HepG2 (cell line): ENCODE measurements at regions not wholly inside any gene's neighbourhood (a gene's known extent, or its start where the extent isn't known, plus 50 kb on each side); places are given as distances from the start of the nearest gene placed in this dataset.

Experiments used
- ATAC-seq: fragments of 200-7000 bp; cut with Tn5 transposase; 3 replicates; pipeline ENCODE4 v1.9.1; 2020; ENCODE audit warnings: mild to moderate bottlenecking, moderate library complexity
- BruUV-seq: library from RNA; stranded (reverse); fragments of 400-500 nt; replicated peaks from 2 replicates; lab custom pipeline; 2021; lab: Mats Ljungman, UMichigan
- CTCF ChIA-PET: fragments of 300-600 bp; formaldehyde crosslinking; extraction: SDS; loops from one replicate; lab custom pipeline; 2021; ENCODE audit warnings: low total read pairs, inconsistent platforms, low intra/inter-chr PET ratio; lab: Yijun Ruan, JAX
- POLR2A ChIA-PET: fragments of 350-600 bp; sonication (Branson Sonifier 250); formaldehyde crosslinking; loops from one replicate; lab custom pipeline; 2020; ENCODE audit warnings: antibody characterized with exemption, inconsistent platforms; lab: Yijun Ruan, JAX
- DNase-seq: peaks from one replicate; pipeline ENCODE4 v3.0.0-alpha.2; 2015; ENCODE audit warnings: low spot score
- FAIRE-seq: peaks from 3 replicates; lab custom pipeline; 2011; peaks lifted over from hg19 to GRCh38; lab: Jason Lieb, UNC
- H2AFZ ChIP-seq: one replicate; pipeline ENCODE4 v1.6.1; 2011; ENCODE audit warnings: low read length, inconsistent platforms
- H3K27ac ChIP-seq: fragments of 300-600 bp; 3 replicates; pipeline ENCODE4 v1.8.0; 2011; ENCODE audit warnings: mixed run types, mild to moderate bottlenecking, mixed read lengths, low read length, inconsistent platforms; ENCODE audit not compliant: insufficient read depth; ENCODE audit errors: extremely low read length
- H3K27me3 ChIP-seq, 2 experiments: fragments of 200-600 bp in 1 of 2; 2 replicates in 1 of 2; 3 replicates in 1 of 2; pipeline versions ENCODE4 v1.6.0 to v1.8.0; 2011; ENCODE audit warnings: low read length in 2 of 2, mild to moderate bottlenecking in 2 of 2, moderate library complexity in 2 of 2, inconsistent platforms in 1 of 2; ENCODE audit not compliant: insufficient read depth in 2 of 2, control insufficient read depth in 1 of 2
- H3K36me3 ChIP-seq, 2 experiments: fragments of 200-600 bp in 1 of 2; replicated peaks in 1 of 2; 2 replicates in 1 of 2; 3 replicates in 1 of 2; pipeline versions ENCODE4 v1.5.1 to v1.8.0; 2011; ENCODE audit warnings: low read length in 2 of 2, inconsistent platforms in 1 of 2; ENCODE audit not compliant: insufficient read depth in 2 of 2, control insufficient read depth in 1 of 2
- H3K4me1 ChIP-seq: 2 replicates; pipeline ENCODE4 v1.5.1; 2012; ENCODE audit warnings: low read length, inconsistent platforms; ENCODE audit not compliant: insufficient read depth
- H3K4me2 ChIP-seq: 2 replicates; pipeline ENCODE4 v1.6.0; 2011; ENCODE audit warnings: low read depth, low read length, inconsistent platforms
- H3K4me3 ChIP-seq, 3 experiments: fragments of 200-600 bp in 1 of 3; sonication (generic), shearing (Covaris generic) in 1 of 3; replicated peaks in 1 of 3; 2 replicates each; pipeline ENCODE4 v1.5.1; 2011 to 2016; ENCODE audit warnings: low read length in 3 of 3, inconsistent platforms in 2 of 3, low read depth in 2 of 3, mild to moderate bottlenecking in 2 of 3, control low read depth in 1 of 3, mixed read lengths in 1 of 3; ENCODE audit not compliant: insufficient read depth in 1 of 3
- H3K79me2 ChIP-seq: one replicate; pipeline ENCODE4 v1.6.1; 2011; ENCODE audit warnings: low read length, inconsistent platforms; ENCODE audit not compliant: insufficient read depth
- H3K9ac ChIP-seq: 2 replicates; pipeline ENCODE4 v1.6.0; 2011; ENCODE audit warnings: mild to moderate bottlenecking, low read depth, low read length, inconsistent platforms; ENCODE audit not compliant: insufficient read depth
- H3K9me3 ChIP-seq: 2 replicates; pipeline ENCODE4 v1.5.1; 2012; ENCODE audit warnings: mild to moderate bottlenecking, low read length
- H4K20me1 ChIP-seq: 2 replicates; pipeline ENCODE4 v1.6.0; 2011; ENCODE audit warnings: inconsistent platforms, mild to moderate bottlenecking, low read length, moderate library complexity; ENCODE audit not compliant: insufficient read depth
- ATF6 ChIP-seq: sonication (generic); formaldehyde crosslinking; conservative IDR thresholded peaks from 2 replicates; pipeline ENCODE4 v1.4.0; 2020; ENCODE audit warnings: missing genetic modification reagents
- POLR2G ChIP-seq: fragments of 200-400 bp; formaldehyde crosslinking; IDR thresholded peaks from 2 replicates; pipeline ENCODE4 v1.6.1; 2018; ENCODE audit warnings: mild to moderate bottlenecking, low read depth, low read length, moderate library complexity
- SMAD9 ChIP-seq: sonication (generic); formaldehyde crosslinking; IDR thresholded peaks from 2 replicates; pipeline ENCODE4 v1.5.1; 2020; ENCODE audit warnings: mild to moderate bottlenecking, missing genetic modification reagents
- ZBTB25 ChIP-seq: IDR thresholded peaks from 2 replicates; pipeline ENCODE4 v1.6.1; 2018; ENCODE audit warnings: missing genetic modification reagents
- ZNF367 ChIP-seq: sonication (generic); formaldehyde crosslinking; IDR thresholded peaks from 2 replicates; pipeline ENCODE4 v1.4.0; 2020; ENCODE audit warnings: missing genetic modification reagents, borderline replicate concordance
- ZNF7 ChIP-seq: IDR thresholded peaks from 2 replicates; pipeline ENCODE4 v1.6.1; 2016; ENCODE audit warnings: missing biosample characterization, missing genetic modification reagents
- WGBS: methylation state at CpG from one replicate; pipeline ENCODE4 v1.1.6; 2017; ENCODE audit warnings: low lambda C conversion rate; 5-methylcytosine and 5-hydroxymethylcytosine counted together
- in situ Hi-C: cut with HindIII; loops from 2 replicates; pipeline ENCODE4 v1.10.0; 2017; ENCODE audit warnings: low pct_unique_long_range_greater_than_20kb; ENCODE audit not compliant: extremely low pct_ligation_motif_present
- intact Hi-C: fragments of 100-400 bp; cut with micrococcal nuclease; formaldehyde crosslinking; loops from one replicate; pipeline ENCODE4 v1.10.0; 2022; ENCODE audit not compliant: unreplicated experiment

GRCh38 chr18:68181956-68182355 lies 533.0 kb downstream of the TMX3 start:
- no peaks in the 10 kb centered on the region for H4K20me1 ChIP-seq
- CTCF ChIA-PET = no interaction called here
- H3K9ac ChIP-seq = no peak overlapping the region
- intact Hi-C loops (no loop called here), in situ Hi-C loops (no loop called here)
- POLR2A ChIA-PET = no interaction called here
- no peak overlapping the region for H3K4me3 ChIP-seq
- ATAC-seq (no peak), DNase-seq (no peak), FAIRE-seq (no peak)
- peaks cover 13% of the 10 kb centered on the region; the same call in 1 of the 2 replicates for H3K4me1 ChIP-seq
- no peak overlapping the region for H3K27ac ChIP-seq
- no TSS peak for BruUV-seq
- WGBS = 7% methylated on average over 2 of the region's 2 CpGs
- TF ChIP-seq POLR2G = no peak
- H3K27me3 ChIP-seq = no peaks in the 10 kb centered on the region
- H3K79me2 ChIP-seq = no peaks in the 10 kb centered on the region
- H3K9me3 ChIP-seq = no peaks in the 10 kb centered on the region
- H3K36me3 ChIP-seq = no peaks in the 10 kb centered on the region
- no peak overlapping the region for H3K4me2 ChIP-seq
- H2AFZ ChIP-seq = no peak overlapping the region

GRCh38 chr18:68179811-68180210 lies 535.1 kb downstream of the TMX3 start:
- intact Hi-C loops = no loop called here
- no peaks in the 10 kb centered on the region for H3K36me3 ChIP-seq
- H3K79me2 ChIP-seq = no peaks in the 10 kb centered on the region
- POLR2A ChIA-PET = no interaction called here
- no TSS peak for BruUV-seq
- no peak overlapping the region for H3K4me3 ChIP-seq
- in situ Hi-C loops = no loop called here
- H3K9ac ChIP-seq = no peak overlapping the region
- ATAC-seq = no peak
- TF ChIP-seq ZNF367 (CRISPR knock-in tag) = no peak
- TF ChIP-seq SMAD9 (CRISPR knock-in tag) = no peak
- TF ChIP-seq ZBTB25 (CRISPR knock-in tag) = no peak
- TF ChIP-seq ZNF7 (CRISPR knock-in tag) = no peak
- no peak for TF ChIP-seq ATF6 (CRISPR knock-in tag)
- no peak overlapping the region for H3K27ac ChIP-seq
- CTCF ChIA-PET = no interaction called here
- no peak overlapping the region for H3K4me2 ChIP-seq
- no peaks in the 10 kb centered on the region for H3K27me3 ChIP-seq
- DNase-seq = no peak
- FAIRE-seq = no peak
- H2AFZ ChIP-seq = no peak overlapping the region
- 38% methylated on average over 2 of the region's 2 CpGs for WGBS
- H3K4me1 ChIP-seq = peaks cover 13% of the 10 kb centered on the region; the same call in 1 of the 2 replicates
- no peaks in the 10 kb centered on the region for H4K20me1 ChIP-seq
- no peaks in the 10 kb centered on the region for H3K9me3 ChIP-seq
